Naive B cell (primary cell): ENCODE measurements at regions not wholly inside any gene's neighbourhood (a gene's known extent, or its start where the extent isn't known, plus 50 kb on each side); places are given as distances from the start of the nearest gene placed in this dataset.

Experiments used
- ATAC-seq, 2 donors: fragments of 150-1000 bp; cut with Tn5 transposase; 2 replicates each; pipeline ENCODE4 v1.10.0; 2021; ENCODE audit warnings: low read depth in 2 of 2, mild to moderate bottlenecking in 2 of 2, moderate library complexity in 2 of 2
- DNase-seq: peaks from one replicate; pipeline ENCODE4 v3.0.0; 2022
- H3K27ac Mint-ChIP-seq, 6 donors: one replicate each; pipeline ENCODE4 v1.8.0; 2020 to 2022; ENCODE audit warnings: mild to moderate bottlenecking in 6 of 6, mixed read lengths in 6 of 6, moderate library complexity in 5 of 6, inconsistent platforms in 2 of 6
- H3K27me3 Mint-ChIP-seq, 3 donors: one replicate each; pipeline ENCODE4 v1.8.0; 2021 to 2022; ENCODE audit warnings: mixed read lengths in 3 of 3, mild to moderate bottlenecking in 1 of 3
- H3K36me3 Mint-ChIP-seq, 2 donors: one replicate each; pipeline ENCODE4 v1.8.0; 2020 to 2022; ENCODE audit warnings: mixed read lengths in 2 of 2, inconsistent platforms in 1 of 2, mild to moderate bottlenecking in 1 of 2
- H3K4me1 Mint-ChIP-seq, 3 donors: one replicate each; pipeline ENCODE4 v1.8.0; 2020 to 2022; ENCODE audit warnings: mixed read lengths in 3 of 3, inconsistent platforms in 1 of 3, mild to moderate bottlenecking in 1 of 3, moderate library complexity in 1 of 3
- H3K4me3 Mint-ChIP-seq, 8 donors: one replicate each; pipeline ENCODE4 v1.8.0; 2020 to 2022; ENCODE audit warnings: mild to moderate bottlenecking in 8 of 8, mixed read lengths in 8 of 8, moderate library complexity in 8 of 8, inconsistent platforms in 2 of 8
- H3K9me3 Mint-ChIP-seq, 7 donors: one replicate each; pipeline ENCODE4 v1.8.0; 2020 to 2022; ENCODE audit warnings: mixed read lengths in 7 of 7, mild to moderate bottlenecking in 5 of 7, inconsistent platforms in 2 of 7, moderate library complexity in 1 of 7

GRCh38 chr14:100638211-100638855 lies 51.1 kb upstream of the BEGAIN start:
- DNase-seq, result no peak
- peaks cover 10 to 19% (median 18%) of the 10 kb centered on the region in 3 donors for H3K4me1 Mint-ChIP-seq
- no peak overlapping the region for H3K4me3 Mint-ChIP-seq
- no peak overlapping the region for H3K27ac Mint-ChIP-seq
- H3K9me3 Mint-ChIP-seq, result no peaks in the 10 kb centered on the region
- no peaks in the 10 kb centered on the region for H3K36me3 Mint-ChIP-seq
- H3K27me3 Mint-ChIP-seq, result peaks cover 5 to 33% (median 32%) of the 10 kb centered on the region in 3 donors
- ATAC-seq, result no peak

DNA sequence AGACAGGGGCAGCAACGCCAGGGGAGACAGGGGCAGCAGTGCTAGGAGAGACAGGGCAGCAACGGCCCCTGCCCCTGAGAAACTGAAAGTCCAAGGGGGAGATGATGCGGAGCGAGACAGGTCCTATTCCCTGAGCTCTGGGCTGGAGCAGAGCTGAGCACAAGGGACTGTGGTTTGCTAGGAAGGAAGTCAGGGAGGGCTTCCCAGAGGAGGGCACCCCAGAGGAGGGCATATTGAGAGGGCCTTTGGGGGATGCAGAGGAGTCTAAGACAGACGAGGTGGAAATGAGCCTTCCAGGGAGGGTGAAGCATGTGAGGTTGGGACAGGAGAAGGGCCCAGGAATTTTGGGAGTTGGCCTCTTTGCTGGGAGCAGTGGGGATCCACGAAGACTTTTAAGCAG lies 52.1 kb upstream of the BEGAIN start:
- ATAC-seq, result no peak
- peaks cover under 1 to 33% (median 31%) of the 10 kb centered on the region in 3 donors for H3K27me3 Mint-ChIP-seq
- no peaks in the 10 kb centered on the region for H3K9me3 Mint-ChIP-seq
- H3K36me3 Mint-ChIP-seq, result no peaks in the 10 kb centered on the region
- peak overlapping the region in 1 of 8 donors; percentile 68 for H3K4me3 Mint-ChIP-seq
- DNase-seq, result no peak
- peak overlapping the region in 2 of 6 donors; percentile 13 to 44 for H3K27ac Mint-ChIP-seq
- peaks cover 10 to 19% (median 18%) of the 10 kb centered on the region in 3 donors for H3K4me1 Mint-ChIP-seq

GRCh38 chr14:100640471-100641273 lies 53.5 kb upstream of the BEGAIN start:
- H3K27me3 Mint-ChIP-seq, result peaks cover 12 to 42% (median 31%) of the 10 kb centered on the region in 3 donors

GRCh38 chr14:100641274-100641860 lies 54.1 kb upstream of the BEGAIN start:
- H3K4me1 Mint-ChIP-seq, result peaks cover 25 to 29% (median 27%) of the 10 kb centered on the region in 3 donors
- ATAC-seq (no peak), DNase-seq (no peak)
- H3K27me3 Mint-ChIP-seq, result peaks cover 16 to 42% (median 31%) of the 10 kb centered on the region in 3 donors
- H3K9me3 Mint-ChIP-seq, result peaks cover 0 to 8% (median 2%) of the 10 kb centered on the region in 7 donors
- no peak overlapping the region for H3K27ac Mint-ChIP-seq
- H3K36me3 Mint-ChIP-seq, result no peaks in the 10 kb centered on the region
- peak overlapping the region in 1 of 8 donors; percentile 40 for H3K4me3 Mint-ChIP-seq

More at GRCh38 chr14:100640471-100641273, 53.5 kb upstream of the BEGAIN start:
- ATAC-seq (peak; percentile 86 to 89), DNase-seq (peak; percentile 18)
- Mint-ChIP-seq H3K9me3 (peaks cover 0 to 3% (median 0%) of the 10 kb centered on the region in 7 donors), H3K27ac (peak overlapping the region in 1 of 6 donors; percentile 45), H3K4me1 (peaks cover 20 to 27% (median 24%) of the 10 kb centered on the region in 3 donors), H3K36me3 (no peaks in the 10 kb centered on the region), H3K4me3 (peak overlapping the region in 6 of 8 donors; percentile 2 to 84 (median 20))

GRCh38 chr14:100643426-100643825 lies 56.2 kb upstream of the BEGAIN start:
- no peak overlapping the region for H3K4me3 Mint-ChIP-seq
- peak overlapping the region in 1 of 6 donors; percentile 53 for H3K27ac Mint-ChIP-seq
- H3K27me3 Mint-ChIP-seq, result peaks cover 23 to 45% (median 45%) of the 10 kb centered on the region in 3 donors
- H3K36me3 Mint-ChIP-seq, result no peaks in the 10 kb centered on the region
- H3K9me3 Mint-ChIP-seq, result peaks cover 0 to 8% (median 3%) of the 10 kb centered on the region in 7 donors
- DNase-seq, result no peak
- H3K4me1 Mint-ChIP-seq, result peaks cover 25 to 29% (median 27%) of the 10 kb centered on the region in 3 donors
- no peak for ATAC-seq

GRCh38 chr14:100644383-100644782 lies 57.2 kb upstream of the BEGAIN start:
- no peaks in the 10 kb centered on the region for H3K36me3 Mint-ChIP-seq
- H3K27ac Mint-ChIP-seq, result no peak overlapping the region
- H3K9me3 Mint-ChIP-seq, result peaks cover 0 to 8% (median 3%) of the 10 kb centered on the region in 7 donors
- ATAC-seq (no peak), DNase-seq (no peak)
- H3K4me3 Mint-ChIP-seq, result no peak overlapping the region
- H3K4me1 Mint-ChIP-seq, result peaks cover 21 to 25% (median 24%) of the 10 kb centered on the region in 3 donors
- peaks cover 28 to 47% (median 44%) of the 10 kb centered on the region in 3 donors for H3K27me3 Mint-ChIP-seq

DNA sequence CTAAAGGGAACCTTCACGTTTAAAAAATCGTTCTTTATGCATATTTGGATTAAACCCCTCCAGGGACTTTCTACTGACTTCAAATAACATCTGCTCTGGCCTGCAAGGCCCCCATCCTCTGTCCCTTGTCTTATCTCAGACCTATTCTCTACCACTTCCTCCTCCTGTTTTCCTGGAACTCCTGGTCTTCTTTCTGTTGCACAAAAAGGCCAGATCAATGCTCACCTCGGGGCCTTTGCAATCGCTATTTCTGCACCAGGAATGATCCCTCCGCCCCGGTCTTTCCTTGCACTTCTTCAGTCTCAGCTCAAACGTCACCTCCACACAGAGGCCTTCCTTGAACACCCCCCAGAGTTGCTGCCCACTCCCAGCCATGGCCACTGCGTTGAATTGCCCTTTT lies 57.6 kb upstream of the BEGAIN start:
- DNase-seq (no peak), ATAC-seq (no peak)
- peak overlapping the region in 1 of 6 donors; percentile 49 for H3K27ac Mint-ChIP-seq
- peaks cover 21 to 25% (median 21%) of the 10 kb centered on the region in 3 donors for H3K4me1 Mint-ChIP-seq
- H3K9me3 Mint-ChIP-seq, result peaks cover 0 to 8% (median 3%) of the 10 kb centered on the region in 7 donors
- H3K4me3 Mint-ChIP-seq, result no peak overlapping the region
- peaks cover 28 to 45% (median 44%) of the 10 kb centered on the region in 3 donors for H3K27me3 Mint-ChIP-seq
- no peaks in the 10 kb centered on the region for H3K36me3 Mint-ChIP-seq

DNA sequence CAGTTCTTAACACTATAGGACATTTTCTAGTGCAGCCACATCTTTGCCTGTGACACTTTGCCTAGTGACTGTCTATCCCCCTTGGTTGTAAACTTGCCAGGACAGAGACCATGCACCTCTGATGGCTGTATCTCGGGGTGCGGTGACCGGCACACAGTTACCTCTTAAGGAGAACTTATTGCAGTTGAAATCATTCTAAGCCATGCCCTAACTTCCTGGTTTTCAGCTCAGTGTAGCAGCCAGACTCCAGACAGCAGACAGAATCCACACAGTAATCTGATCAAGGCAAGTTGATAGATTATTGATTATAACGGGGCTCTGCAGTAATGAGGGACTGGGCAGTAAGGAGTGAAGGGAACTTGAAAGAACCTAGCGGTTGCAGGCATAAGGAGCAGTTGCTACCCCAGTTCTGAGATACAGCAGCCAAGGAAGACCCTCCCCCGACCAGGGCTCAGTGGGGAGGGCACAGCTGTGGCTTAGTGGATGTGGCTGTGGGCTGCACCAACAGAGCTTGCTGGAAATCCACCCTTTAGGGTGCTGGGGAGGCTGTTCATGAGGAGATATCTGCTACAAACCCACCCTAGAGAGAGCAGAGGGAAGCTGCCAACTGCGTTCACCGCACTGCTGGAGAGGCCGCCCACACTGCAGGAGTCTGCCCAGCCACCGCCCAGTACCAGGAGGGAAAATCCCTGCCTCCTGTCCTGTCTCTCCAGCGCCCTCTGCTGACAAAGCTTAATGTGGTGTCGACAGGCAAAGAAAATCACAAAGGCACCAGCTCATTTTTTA lies 58.2 kb upstream of the BEGAIN start:
- Mint-ChIP-seq H3K36me3 (no peaks in the 10 kb centered on the region), H3K9me3 (peaks cover 0 to 8% (median 3%) of the 10 kb centered on the region in 7 donors), H3K27ac (peak overlapping the region in 2 of 6 donors; percentile 25 to 63), H3K27me3 (peaks cover 28 to 41% (median 39%) of the 10 kb centered on the region in 3 donors), H3K4me3 (no peak overlapping the region), H3K4me1 (peaks cover 15 to 20% (median 15%) of the 10 kb centered on the region in 3 donors)
- ATAC-seq (peak; percentile 78 to 87), DNase-seq (peak; percentile 33)

- Mint-ChIP-seq H3K27me3 (peaks cover 28 to 36% (median 35%) of the 10 kb centered on the region in 3 donors), H3K9me3 (peaks cover 0 to 8% (median 3%) of the 10 kb centered on the region in 7 donors), H3K4me3 (no peak overlapping the region), H3K36me3 (no peaks in the 10 kb centered on the region), H3K4me1 (peaks cover 10 to 15% (median 10%) of the 10 kb centered on the region in 3 donors), H3K27ac (peak overlapping the region in 1 of 6 donors; percentile 63)
- no peak for DNase-seq
- ATAC-seq, result no peak
Observed at GRCh38 chr14:100645982-100646314, 58.7 kb upstream of the BEGAIN start.

GRCh38 chr14:100648474-100649172 lies 61.4 kb upstream of the BEGAIN start:
- peaks cover 28 to 40% (median 30%) of the 10 kb centered on the region in 3 donors for H3K27me3 Mint-ChIP-seq
- H3K36me3 Mint-ChIP-seq, result no peaks in the 10 kb centered on the region
- peaks cover 0 to 8% (median 3%) of the 10 kb centered on the region in 7 donors for H3K9me3 Mint-ChIP-seq
- ATAC-seq (no peak), DNase-seq (no peak)
- H3K4me1 Mint-ChIP-seq, result peaks cover 12 to 15% (median 13%) of the 10 kb centered on the region in 3 donors
- H3K4me3 Mint-ChIP-seq, result no peak overlapping the region
- no peak overlapping the region for H3K27ac Mint-ChIP-seq

DNA sequence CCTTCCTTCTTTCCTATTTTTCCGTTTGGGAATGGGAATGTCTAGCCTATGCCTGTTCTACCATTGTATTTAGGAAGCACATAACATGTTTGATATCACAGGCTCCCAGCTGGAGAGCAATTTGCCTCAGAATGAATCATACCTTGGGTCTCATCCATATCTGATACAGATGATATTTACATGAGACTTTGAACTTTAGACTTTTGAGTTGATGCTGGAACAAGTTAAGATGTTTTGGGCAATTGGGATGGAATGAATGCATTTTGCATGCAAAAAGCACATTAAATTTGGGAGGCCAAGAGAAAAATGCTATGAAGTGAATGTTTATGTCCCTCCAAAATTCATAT lies 61.9 kb upstream of the BEGAIN start:
- no peaks in the 10 kb centered on the region for H3K36me3 Mint-ChIP-seq
- ATAC-seq, result no peak
- no peak overlapping the region for H3K4me3 Mint-ChIP-seq
- peaks cover 0 to 8% (median 3%) of the 10 kb centered on the region in 7 donors for H3K9me3 Mint-ChIP-seq
- H3K27ac Mint-ChIP-seq, result no peak overlapping the region
- DNase-seq, result no peak
- peaks cover 31 to 44% (median 33%) of the 10 kb centered on the region in 3 donors for H3K27me3 Mint-ChIP-seq
- H3K4me1 Mint-ChIP-seq, result peaks cover 14 to 18% (median 15%) of the 10 kb centered on the region in 3 donors

DNA sequence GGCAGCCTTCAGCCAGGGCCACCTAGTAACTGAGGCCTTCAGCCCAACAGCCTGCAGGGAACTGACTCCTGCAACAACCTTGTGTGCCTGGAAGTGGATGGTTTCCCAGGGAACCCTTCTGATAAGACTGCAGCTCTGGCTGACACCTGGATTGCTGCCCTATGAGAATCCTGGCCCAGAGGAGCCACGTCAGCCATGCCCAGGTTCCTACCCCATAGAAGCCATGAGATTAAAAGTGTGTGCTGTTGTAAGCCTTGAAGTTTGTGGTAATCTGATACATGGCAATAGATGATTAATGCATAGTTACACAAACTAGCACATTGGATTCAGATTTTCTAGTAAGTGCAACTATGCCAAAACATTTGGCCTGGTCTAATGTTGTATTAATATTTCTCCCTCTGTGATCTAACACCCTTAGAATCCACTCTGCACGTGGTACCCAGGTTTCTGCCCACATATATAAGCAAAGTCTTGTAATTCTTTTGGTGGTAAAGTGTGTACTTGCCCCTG lies 64.8 kb upstream of the BEGAIN start:
- no peak for ATAC-seq
- H3K9me3 Mint-ChIP-seq, result peaks cover 0 to 2% (median 0%) of the 10 kb centered on the region in 7 donors
- H3K4me1 Mint-ChIP-seq, result peaks cover 0 to 12% (median 4%) of the 10 kb centered on the region in 3 donors
- no peak overlapping the region for H3K4me3 Mint-ChIP-seq
- peaks cover 25 to 48% (median 45%) of the 10 kb centered on the region in 3 donors for H3K27me3 Mint-ChIP-seq
- no peak overlapping the region for H3K27ac Mint-ChIP-seq
- no peaks in the 10 kb centered on the region for H3K36me3 Mint-ChIP-seq
- DNase-seq, result no peak
